ENCODE measurements at regions not wholly inside any gene's neighbourhood (a gene's known extent, or its start where the extent isn't known, plus 50 kb on each side); places are given as distances from the start of the nearest gene placed in this dataset.

DNA sequence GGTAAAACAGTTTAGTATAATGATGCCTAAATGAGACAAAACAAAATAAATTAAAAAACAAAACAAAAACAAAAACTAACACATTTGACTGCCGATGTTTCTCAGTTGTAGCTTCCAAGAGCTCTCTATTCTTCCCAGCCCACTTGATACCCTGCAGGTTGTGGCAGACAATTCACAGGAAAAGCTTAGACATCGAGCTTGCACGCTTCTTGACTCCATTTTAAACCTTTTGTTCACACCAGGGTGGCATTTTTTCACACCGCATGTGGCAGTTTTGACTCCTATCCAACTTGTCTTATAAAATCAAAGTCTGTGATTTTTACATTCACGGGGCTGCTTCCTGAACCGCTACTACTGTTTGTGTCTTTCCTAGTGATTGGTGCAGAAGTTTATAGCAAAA is 575.9 kb downstream of the USP25 start:
- Histone ChIP-seq H3K4me3 (ENCODE audit: low read depth, low read length) (no peak overlapping the region), H3K9ac (ENCODE audit: low read length) (no peak overlapping the region), H3K27me3 (ENCODE audit: control insufficient read depth, insufficient read depth, low read length) (no peaks in the 10 kb centered on the region), H3K4me1 (ENCODE audit: control insufficient read depth, insufficient read depth, low read length) (peaks cover 4% of the 10 kb centered on the region; the same call in 1 of the 2 replicates), H3K36me3 (ENCODE audit: control insufficient read depth, insufficient read depth, low read length) (no peaks in the 10 kb centered on the region), H3K9me3 (ENCODE audit: control insufficient read depth, insufficient read depth, low read depth, low read length) (no peaks in the 10 kb centered on the region), H3K27ac (ENCODE audit: low read depth, low read length) (no peak overlapping the region)

DNA sequence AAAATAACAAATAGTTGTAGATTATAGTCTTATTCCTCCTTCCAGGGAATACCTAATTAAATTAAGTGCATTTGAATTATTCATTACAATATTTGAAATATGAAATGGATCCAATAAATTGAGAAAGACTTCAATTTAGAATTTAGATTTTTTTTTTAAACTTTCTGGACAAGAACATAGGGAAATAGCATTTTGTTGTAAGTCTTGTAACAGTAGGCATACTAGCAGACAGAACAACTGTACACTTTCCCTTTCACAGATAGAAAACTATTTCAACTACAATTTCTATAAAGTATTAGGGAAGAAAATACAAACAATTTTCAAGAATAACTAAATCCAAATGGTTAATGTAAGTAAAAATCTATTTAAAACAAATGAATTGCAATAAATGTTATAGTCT is 577.5 kb downstream of the USP25 start:
- Histone ChIP-seq H3K27me3 (ENCODE audit: control insufficient read depth, insufficient read depth, low read length) (no peaks in the 10 kb centered on the region), H3K36me3 (ENCODE audit: control insufficient read depth, insufficient read depth, low read length) (no peaks in the 10 kb centered on the region), H3K4me1 (ENCODE audit: control insufficient read depth, insufficient read depth, low read length) (peaks cover 4% of the 10 kb centered on the region; the same call in 1 of the 2 replicates), H3K4me3 (ENCODE audit: low read depth, low read length) (no peak overlapping the region), H3K9me3 (ENCODE audit: control insufficient read depth, insufficient read depth, low read depth, low read length) (no peaks in the 10 kb centered on the region), H3K27ac (ENCODE audit: low read depth, low read length) (no peak overlapping the region), H3K9ac (ENCODE audit: low read length) (no peak overlapping the region)

DNA sequence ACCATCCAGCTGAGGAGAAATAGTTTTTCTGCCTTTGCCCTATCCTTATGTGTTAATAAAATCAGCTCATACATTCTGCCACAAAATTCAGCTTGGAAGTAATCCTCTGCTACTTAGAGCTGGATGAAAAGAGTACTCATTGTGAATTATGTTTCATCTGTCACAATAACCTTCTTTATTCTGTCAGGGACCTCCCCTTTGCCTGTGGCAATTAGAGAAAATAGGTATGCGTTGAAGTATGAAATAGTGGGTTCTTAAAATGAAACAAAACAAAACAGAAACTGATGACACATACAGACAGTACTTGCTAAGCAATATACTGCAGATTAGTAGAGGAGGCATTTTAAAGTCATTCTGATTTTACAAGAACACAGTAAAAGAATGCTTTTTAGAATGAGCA is 578.5 kb downstream of the USP25 start:
- Histone ChIP-seq H3K4me1 (ENCODE audit: control insufficient read depth, insufficient read depth, low read length) (peaks cover 4% of the 10 kb centered on the region; the same call in 1 of the 2 replicates), H3K27me3 (ENCODE audit: control insufficient read depth, insufficient read depth, low read length) (no peaks in the 10 kb centered on the region), H3K36me3 (ENCODE audit: control insufficient read depth, insufficient read depth, low read length) (no peaks in the 10 kb centered on the region), H3K27ac (ENCODE audit: low read depth, low read length) (no peak overlapping the region), H3K9ac (ENCODE audit: low read length) (no peak overlapping the region), H3K4me3 (ENCODE audit: low read depth, low read length) (no peak overlapping the region), H3K9me3 (ENCODE audit: control insufficient read depth, insufficient read depth, low read depth, low read length) (no peaks in the 10 kb centered on the region)

DNA sequence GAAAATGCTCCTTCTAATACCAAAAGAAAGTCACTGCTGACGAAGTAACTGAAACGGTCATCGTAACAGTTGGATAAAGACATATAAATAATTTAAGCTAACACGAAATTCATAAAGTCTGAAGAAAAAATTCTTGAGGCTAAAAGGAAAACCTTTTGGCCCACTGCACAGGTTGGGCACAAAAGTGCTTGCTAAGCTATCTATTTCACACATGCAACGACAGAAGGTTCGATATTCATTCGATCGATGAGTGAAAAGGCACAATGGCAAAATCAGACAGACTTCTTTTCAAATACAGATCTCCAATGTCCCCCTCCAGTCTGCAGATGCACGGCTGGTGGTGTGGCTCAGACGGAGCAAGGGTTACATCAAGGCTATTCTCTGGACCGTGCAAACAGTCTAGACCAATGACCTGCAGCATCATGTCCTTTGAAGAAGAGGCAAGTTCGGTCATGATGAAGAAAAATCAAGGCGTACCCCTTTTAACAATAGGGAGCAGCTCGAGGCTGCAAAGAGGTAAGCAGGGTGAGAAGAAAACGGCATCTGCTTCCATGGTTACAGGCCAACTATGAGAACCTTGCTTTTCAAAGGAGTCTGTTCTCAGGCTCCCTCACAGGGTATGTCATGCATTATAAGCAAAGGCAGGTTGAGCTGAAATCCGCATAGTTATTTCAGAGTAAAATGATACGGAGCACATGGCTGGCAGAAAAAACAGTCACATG is 579.6 kb downstream of the USP25 start:
- H3K9ac ChIP-seq (ENCODE audit: low read length): no peak overlapping the region
- peaks cover 4% of the 10 kb centered on the region; the same call in 1 of the 2 replicates for H3K4me1 ChIP-seq (ENCODE audit: control insufficient read depth, insufficient read depth, low read length)
- no peak overlapping the region for H3K4me3 ChIP-seq (ENCODE audit: low read depth, low read length)
- H3K27me3 ChIP-seq (ENCODE audit: control insufficient read depth, insufficient read depth, low read length): no peaks in the 10 kb centered on the region
- no peak overlapping the region for H3K27ac ChIP-seq (ENCODE audit: low read depth, low read length)
- H3K9me3 ChIP-seq (ENCODE audit: control insufficient read depth, insufficient read depth, low read depth, low read length): no peaks in the 10 kb centered on the region
- no peaks in the 10 kb centered on the region for H3K36me3 ChIP-seq (ENCODE audit: control insufficient read depth, insufficient read depth, low read length)

DNA sequence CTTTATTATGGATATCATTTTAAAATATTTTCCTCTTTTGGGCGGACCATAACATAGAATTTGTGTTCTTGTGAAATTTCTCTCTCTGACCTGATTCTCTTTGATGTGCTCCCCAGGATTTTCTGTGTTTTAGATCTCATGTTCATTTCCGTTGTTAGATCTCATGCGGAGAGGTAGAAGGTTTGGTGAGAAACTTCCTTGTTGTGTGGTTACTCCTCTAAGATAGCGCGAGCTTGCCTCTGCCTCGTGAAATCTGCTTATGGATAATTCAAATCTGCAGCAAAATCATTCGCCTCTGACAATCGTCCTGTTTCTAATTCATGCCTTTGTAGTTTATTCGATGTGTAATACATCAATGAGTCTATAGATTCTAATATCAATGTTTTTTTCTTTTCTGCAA is 580.4 kb downstream of the USP25 start:
- H3K9me3 ChIP-seq (ENCODE audit: control insufficient read depth, insufficient read depth, low read depth, low read length): no peaks in the 10 kb centered on the region
- H3K4me1 ChIP-seq (ENCODE audit: control insufficient read depth, insufficient read depth, low read length): peaks cover 4% of the 10 kb centered on the region; the same call in 1 of the 2 replicates
- no peak overlapping the region for H3K9ac ChIP-seq (ENCODE audit: low read length)
- no peak overlapping the region for H3K4me3 ChIP-seq (ENCODE audit: low read depth, low read length)
- no peaks in the 10 kb centered on the region for H3K27me3 ChIP-seq (ENCODE audit: control insufficient read depth, insufficient read depth, low read length)
- no peak overlapping the region for H3K27ac ChIP-seq (ENCODE audit: low read depth, low read length)
- H3K36me3 ChIP-seq (ENCODE audit: control insufficient read depth, insufficient read depth, low read length): no peaks in the 10 kb centered on the region

DNA sequence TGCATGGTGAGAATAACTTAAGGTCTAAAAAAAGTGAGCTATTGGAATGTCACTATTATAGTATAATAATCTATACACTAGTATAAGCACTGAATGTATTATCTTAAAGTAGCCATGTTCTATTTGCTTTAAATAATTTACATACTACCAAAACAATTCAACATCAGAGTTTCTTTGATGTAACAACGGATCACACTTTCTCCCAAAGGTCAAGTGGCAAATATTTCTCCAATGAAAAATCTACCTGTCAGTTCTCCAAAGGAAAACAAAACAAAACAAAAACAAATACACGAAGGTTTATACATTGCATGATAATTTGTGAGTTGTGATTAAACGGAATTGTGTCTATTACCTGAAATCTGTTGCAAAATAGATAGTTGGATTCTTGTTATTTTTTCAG is 581.4 kb downstream of the USP25 start:
- H3K4me1 ChIP-seq (ENCODE audit: control insufficient read depth, insufficient read depth, low read length): peaks cover 4% of the 10 kb centered on the region; the same call in 1 of the 2 replicates
- no peak overlapping the region for H3K27ac ChIP-seq (ENCODE audit: low read depth, low read length)
- H3K36me3 ChIP-seq (ENCODE audit: control insufficient read depth, insufficient read depth, low read length): no peaks in the 10 kb centered on the region
- no peaks in the 10 kb centered on the region for H3K9me3 ChIP-seq (ENCODE audit: control insufficient read depth, insufficient read depth, low read depth, low read length)
- H3K9ac ChIP-seq (ENCODE audit: low read length): no peak overlapping the region
- no peaks in the 10 kb centered on the region for H3K27me3 ChIP-seq (ENCODE audit: control insufficient read depth, insufficient read depth, low read length)
- no peak overlapping the region for H3K4me3 ChIP-seq (ENCODE audit: low read depth, low read length)

DNA sequence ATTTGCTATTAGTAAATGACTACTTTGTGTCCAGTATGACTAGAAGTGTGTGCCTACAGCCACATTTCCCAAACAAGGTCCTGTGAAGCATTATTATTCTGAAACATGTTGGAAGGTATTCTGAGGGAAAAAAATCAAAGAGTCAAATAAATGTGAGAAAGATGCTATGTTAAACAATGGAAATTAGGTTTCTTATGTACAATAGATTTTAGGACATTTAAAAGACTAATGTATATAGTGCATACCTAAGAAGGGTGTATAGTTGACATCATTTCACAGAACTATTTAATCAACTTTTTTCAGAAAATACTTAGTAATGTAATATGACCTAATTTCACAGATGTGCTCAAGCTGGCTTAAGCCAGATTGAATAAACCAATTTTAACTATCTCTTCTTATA is 582.5 kb downstream of the USP25 start:
- no peak overlapping the region for H3K27ac ChIP-seq (ENCODE audit: low read depth, low read length)
- H3K4me1 ChIP-seq (ENCODE audit: control insufficient read depth, insufficient read depth, low read length): peaks cover 9% of the 10 kb centered on the region
- no peaks in the 10 kb centered on the region for H3K36me3 ChIP-seq (ENCODE audit: control insufficient read depth, insufficient read depth, low read length)
- H3K27me3 ChIP-seq (ENCODE audit: control insufficient read depth, insufficient read depth, low read length): no peaks in the 10 kb centered on the region
- no peak overlapping the region for H3K4me3 ChIP-seq (ENCODE audit: low read depth, low read length)
- H3K9me3 ChIP-seq (ENCODE audit: control insufficient read depth, insufficient read depth, low read depth, low read length): no peaks in the 10 kb centered on the region
- no peak overlapping the region for H3K9ac ChIP-seq (ENCODE audit: low read length)

DNA sequence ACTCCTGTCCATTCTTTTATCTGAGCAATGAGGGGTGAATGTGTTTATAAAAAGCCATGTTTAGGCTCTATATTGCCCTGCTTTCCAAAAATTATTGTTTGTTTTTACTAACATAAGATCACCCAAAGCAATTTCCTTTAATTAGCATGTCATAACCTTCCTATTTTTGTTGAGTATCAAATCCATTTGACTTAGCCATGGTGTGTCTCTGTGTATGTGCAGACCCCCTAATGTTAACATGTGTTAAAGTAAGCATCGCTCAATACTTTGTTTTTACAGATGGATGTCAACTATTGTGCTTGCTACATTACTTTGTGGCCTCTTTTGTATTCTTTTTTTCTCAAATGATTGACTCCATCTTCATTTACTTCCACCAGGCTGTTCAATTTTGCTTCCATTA is 585.4 kb downstream of the USP25 start:
- Histone ChIP-seq H3K36me3 (ENCODE audit: control insufficient read depth, insufficient read depth, low read length) (no peaks in the 10 kb centered on the region), H3K27me3 (ENCODE audit: control insufficient read depth, insufficient read depth, low read length) (no peaks in the 10 kb centered on the region), H3K27ac (ENCODE audit: low read depth, low read length) (no peak overlapping the region), H3K9ac (ENCODE audit: low read length) (no peak overlapping the region), H3K9me3 (ENCODE audit: control insufficient read depth, insufficient read depth, low read depth, low read length) (no peaks in the 10 kb centered on the region), H3K4me1 (ENCODE audit: control insufficient read depth, insufficient read depth, low read length) (peaks cover 5% of the 10 kb centered on the region), H3K4me3 (ENCODE audit: low read depth, low read length) (no peak overlapping the region)

DNA sequence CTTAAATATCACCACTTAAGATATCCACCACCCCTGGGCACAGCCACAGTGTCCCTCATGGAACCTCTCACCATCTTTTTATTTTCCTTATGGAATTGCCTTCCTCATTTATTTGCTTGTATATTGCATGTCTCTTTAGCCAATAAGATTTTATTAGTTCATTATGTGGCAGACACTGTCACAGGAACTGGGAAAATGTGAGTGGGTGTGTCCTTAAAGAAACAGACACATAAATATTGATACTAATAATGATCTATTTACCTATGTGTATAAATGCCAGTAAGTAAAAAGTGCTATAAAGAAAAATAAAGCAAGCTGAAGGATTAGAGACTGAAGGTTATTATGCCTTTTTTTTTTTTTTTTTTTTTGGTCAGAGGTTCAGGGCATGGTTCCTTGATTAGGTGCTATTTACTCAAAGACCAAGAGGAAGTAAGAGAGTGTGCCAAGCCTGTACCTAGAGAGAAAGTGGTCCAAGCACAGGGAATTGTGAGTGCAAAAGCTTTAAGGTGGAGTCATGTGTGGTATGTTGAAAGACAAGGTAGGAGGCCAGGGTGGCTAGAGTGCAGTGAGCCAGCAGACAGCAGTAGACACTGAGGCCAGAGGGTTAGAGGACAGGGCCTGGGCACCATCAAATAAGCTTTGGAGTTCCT is 589.0 kb downstream of the USP25 start:
- H3K9ac ChIP-seq (ENCODE audit: low read length): no peak overlapping the region
- peaks cover 5% of the 10 kb centered on the region for H3K4me1 ChIP-seq (ENCODE audit: control insufficient read depth, insufficient read depth, low read length)
- no peaks in the 10 kb centered on the region for H3K27me3 ChIP-seq (ENCODE audit: control insufficient read depth, insufficient read depth, low read length)
- H3K9me3 ChIP-seq (ENCODE audit: control insufficient read depth, insufficient read depth, low read depth, low read length): no peaks in the 10 kb centered on the region
- H3K36me3 ChIP-seq (ENCODE audit: control insufficient read depth, insufficient read depth, low read length): no peaks in the 10 kb centered on the region
- H3K27ac ChIP-seq (ENCODE audit: low read depth, low read length): no peak overlapping the region
- H3K4me3 ChIP-seq (ENCODE audit: low read depth, low read length): no peak overlapping the region

DNA sequence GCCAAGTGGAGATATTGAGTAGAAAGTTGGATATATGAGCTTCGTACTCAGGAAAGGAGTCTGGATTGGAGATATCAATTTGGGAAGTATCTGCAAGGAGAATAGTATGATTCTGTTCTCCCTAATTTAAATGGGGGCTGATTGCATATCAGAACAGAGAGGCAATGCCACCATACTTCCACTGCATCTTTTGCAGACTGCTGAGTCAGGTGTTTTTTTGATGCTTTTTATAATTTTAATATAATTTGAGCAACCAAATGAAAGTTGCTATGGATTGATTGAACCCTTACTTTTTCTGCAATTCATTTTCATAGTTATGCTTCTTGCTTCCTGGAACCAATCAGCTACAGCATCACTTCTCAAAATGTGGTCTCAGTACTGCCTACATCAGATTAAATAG is 590.3 kb downstream of the USP25 start:
- Histone ChIP-seq H3K36me3 (ENCODE audit: control insufficient read depth, insufficient read depth, low read length) (no peaks in the 10 kb centered on the region), H3K9me3 (ENCODE audit: control insufficient read depth, insufficient read depth, low read depth, low read length) (no peaks in the 10 kb centered on the region)

DNA sequence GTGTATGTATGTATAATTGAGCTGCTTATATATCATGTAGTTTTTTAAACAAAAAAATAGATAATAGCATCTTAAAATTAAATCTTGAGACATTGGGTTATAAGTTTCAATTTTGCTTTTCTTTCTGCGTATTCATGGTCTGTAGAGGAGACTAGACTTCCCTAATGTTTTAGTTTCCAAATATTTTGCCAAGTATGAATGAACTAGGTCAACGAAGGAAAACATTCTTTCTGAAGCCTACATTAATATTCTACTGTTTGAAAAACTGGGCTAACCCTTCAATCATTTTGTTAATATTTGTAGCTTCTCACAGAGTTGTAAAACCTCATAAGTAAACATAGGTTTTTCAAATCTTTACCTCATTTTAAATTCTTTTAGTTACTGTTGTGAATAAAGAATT is 592.7 kb downstream of the USP25 start:
- H3K4me3 ChIP-seq (ENCODE audit: low read depth, low read length): no peak overlapping the region

More for the DNA sequence above, 590.3 kb downstream of the USP25 start:
- Histone ChIP-seq H3K4me1 (ENCODE audit: control insufficient read depth, insufficient read depth, low read length) (peaks cover 5% of the 10 kb centered on the region), H3K4me3 (ENCODE audit: low read depth, low read length) (no peak overlapping the region), H3K9ac (ENCODE audit: low read length) (no peak overlapping the region), H3K27me3 (ENCODE audit: control insufficient read depth, insufficient read depth, low read length) (no peaks in the 10 kb centered on the region), H3K27ac (ENCODE audit: low read depth, low read length) (no peak overlapping the region)

More for the DNA sequence above, 592.7 kb downstream of the USP25 start:
- Histone ChIP-seq H3K9me3 (ENCODE audit: control insufficient read depth, insufficient read depth, low read depth, low read length) (no peaks in the 10 kb centered on the region), H3K27ac (ENCODE audit: low read depth, low read length) (no peak overlapping the region), H3K36me3 (ENCODE audit: control insufficient read depth, insufficient read depth, low read length) (no peaks in the 10 kb centered on the region), H3K27me3 (ENCODE audit: control insufficient read depth, insufficient read depth, low read length) (no peaks in the 10 kb centered on the region), H3K9ac (ENCODE audit: low read length) (no peak overlapping the region), H3K4me1 (ENCODE audit: control insufficient read depth, insufficient read depth, low read length) (no peaks in the 10 kb centered on the region)

Measured in HUES6 (cell line).